ENCODE measurements at regions not wholly inside any gene's neighbourhood (a gene's known extent, or its start where the extent isn't known, plus 50 kb on each side); places are given as distances from the start of the nearest gene placed in this dataset.

DNA sequence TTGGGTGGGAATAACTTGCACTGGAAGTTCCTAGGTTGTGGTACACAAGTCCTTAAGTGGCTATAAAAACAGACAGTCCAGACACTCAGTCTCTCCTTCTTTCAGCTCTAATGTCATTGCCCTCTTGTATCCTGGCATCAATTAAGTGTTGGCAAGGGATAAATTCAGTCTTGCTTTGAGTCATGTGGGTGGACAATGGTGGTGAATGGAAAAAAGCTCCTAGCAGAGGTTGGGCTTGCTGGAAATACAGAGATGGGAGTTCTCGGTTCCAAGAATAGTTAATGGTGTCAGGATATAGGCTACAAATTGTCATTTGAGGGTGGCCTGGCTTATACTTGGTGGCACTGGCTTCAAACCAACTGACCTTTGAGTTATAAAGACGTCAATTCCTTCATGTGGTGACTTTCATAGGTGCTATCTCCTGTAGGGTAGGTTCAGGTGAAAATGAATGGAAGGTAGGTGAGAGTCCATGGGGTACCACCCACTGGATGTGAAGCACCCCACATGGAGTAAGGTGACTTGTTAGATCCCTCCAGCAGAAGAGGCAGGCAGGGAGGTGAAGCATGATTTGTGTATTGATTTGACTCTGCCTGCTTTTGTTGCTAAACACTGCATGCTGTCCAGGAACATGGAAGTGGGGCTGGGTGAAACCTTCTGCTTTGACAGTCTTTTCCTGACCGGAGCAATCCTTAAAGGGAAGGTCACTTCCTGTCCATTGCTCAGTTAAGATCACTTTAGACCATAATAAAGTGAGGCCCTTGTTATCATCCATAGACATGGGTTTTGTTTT, 102.0 kb downstream of the LACC1 start:
- TF ChIP-seq, protein P1, sequence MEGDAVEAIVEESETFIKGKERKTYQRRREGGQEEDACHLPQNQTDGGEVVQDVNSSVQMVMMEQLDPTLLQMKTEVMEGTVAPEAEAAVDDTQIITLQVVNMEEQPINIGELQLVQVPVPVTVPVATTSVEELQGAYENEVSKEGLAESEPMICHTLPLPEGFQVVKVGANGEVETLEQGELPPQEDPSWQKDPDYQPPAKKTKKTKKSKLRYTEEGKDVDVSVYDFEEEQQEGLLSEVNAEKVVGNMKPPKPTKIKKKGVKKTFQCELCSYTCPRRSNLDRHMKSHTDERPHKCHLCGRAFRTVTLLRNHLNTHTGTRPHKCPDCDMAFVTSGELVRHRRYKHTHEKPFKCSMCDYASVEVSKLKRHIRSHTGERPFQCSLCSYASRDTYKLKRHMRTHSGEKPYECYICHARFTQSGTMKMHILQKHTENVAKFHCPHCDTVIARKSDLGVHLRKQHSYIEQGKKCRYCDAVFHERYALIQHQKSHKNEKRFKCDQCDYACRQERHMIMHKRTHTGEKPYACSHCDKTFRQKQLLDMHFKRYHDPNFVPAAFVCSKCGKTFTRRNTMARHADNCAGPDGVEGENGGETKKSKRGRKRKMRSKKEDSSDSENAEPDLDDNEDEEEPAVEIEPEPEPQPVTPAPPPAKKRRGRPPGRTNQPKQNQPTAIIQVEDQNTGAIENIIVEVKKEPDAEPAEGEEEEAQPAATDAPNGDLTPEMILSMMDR (IDR thresholded peaks at IDR 0.05): no peak
- Histone ChIP-seq H3K4me1 (ENCODE audit: control insufficient read depth in 1 of 2, insufficient read depth in 1 of 2, low read depth in 1 of 2, low read length in 1 of 2) (no peaks in the 10 kb centered on the region), H3K9me3 (no peaks in the 10 kb centered on the region), H3K36me3 (no peaks in the 10 kb centered on the region), H3K27me3 (no peaks in the 10 kb centered on the region), H3K4me3 (ENCODE audit: low read depth in 1 of 2, low read length in 1 of 2) (no peak overlapping the region), H3K27ac (no peak overlapping the region)

DNA sequence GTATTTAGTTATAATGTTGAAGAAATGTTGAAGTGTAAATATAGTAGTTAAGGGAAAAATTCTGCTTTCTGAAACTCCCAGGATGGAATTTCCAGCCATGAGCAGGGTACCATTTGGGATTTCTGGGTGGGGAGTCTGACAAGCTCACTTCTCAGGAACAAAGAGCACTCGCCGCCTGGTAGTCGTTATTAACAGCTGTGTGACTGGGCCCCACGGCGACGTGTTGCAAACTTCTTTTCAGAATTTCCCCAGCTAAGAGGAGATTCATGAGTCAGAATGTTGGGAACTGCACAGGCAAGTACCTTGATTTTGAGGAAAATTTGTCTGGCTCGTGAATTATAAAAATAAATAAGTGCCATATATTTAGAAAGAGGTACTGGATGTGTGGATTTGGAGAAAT, 103.7 kb downstream of the LACC1 start:
- H3K27me3 ChIP-seq: no peaks in the 10 kb centered on the region
- H3K36me3 ChIP-seq: no peaks in the 10 kb centered on the region
- no peak overlapping the region for H3K4me3 ChIP-seq (ENCODE audit: low read depth in 1 of 2, low read length in 1 of 2)
- TF ChIP-seq, protein P1 (IDR thresholded peaks at IDR 0.05): no peak
- no peaks in the 10 kb centered on the region for H3K9me3 ChIP-seq
- H3K27ac ChIP-seq: no peak overlapping the region
- H3K4me1 ChIP-seq (ENCODE audit: control insufficient read depth in 1 of 2, insufficient read depth in 1 of 2, low read depth in 1 of 2, low read length in 1 of 2): no peaks in the 10 kb centered on the region

DNA sequence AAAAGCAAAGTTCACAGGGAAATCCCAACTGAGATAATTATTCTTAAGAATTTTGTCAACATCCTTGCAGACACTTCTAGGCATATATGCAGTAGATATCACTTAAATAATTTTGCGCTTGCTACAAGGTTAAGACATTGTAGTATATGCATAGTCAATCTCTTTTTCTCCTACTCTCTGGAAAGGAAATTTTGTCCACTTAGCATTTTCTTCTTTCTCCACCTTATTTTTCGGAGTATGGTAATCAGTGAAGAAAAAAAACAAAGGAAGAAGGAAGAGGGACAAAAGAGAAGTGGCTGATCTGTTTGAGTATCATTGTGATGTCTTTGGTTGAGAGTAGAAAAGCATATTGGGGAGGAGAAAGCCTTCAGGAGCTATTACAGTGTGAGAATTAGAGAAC, 104.6 kb downstream of the LACC1 start:
- Histone ChIP-seq H3K36me3 (no peaks in the 10 kb centered on the region), H3K9me3 (no peaks in the 10 kb centered on the region), H3K27me3 (no peaks in the 10 kb centered on the region), H3K27ac (no peak overlapping the region), H3K4me3 (ENCODE audit: low read depth in 1 of 2, low read length in 1 of 2) (no peak overlapping the region), H3K4me1 (ENCODE audit: control insufficient read depth in 1 of 2, insufficient read depth in 1 of 2, low read depth in 1 of 2, low read length in 1 of 2) (no peaks in the 10 kb centered on the region)
- TF ChIP-seq, protein P1 (IDR thresholded peaks at IDR 0.05): no peak

DNA sequence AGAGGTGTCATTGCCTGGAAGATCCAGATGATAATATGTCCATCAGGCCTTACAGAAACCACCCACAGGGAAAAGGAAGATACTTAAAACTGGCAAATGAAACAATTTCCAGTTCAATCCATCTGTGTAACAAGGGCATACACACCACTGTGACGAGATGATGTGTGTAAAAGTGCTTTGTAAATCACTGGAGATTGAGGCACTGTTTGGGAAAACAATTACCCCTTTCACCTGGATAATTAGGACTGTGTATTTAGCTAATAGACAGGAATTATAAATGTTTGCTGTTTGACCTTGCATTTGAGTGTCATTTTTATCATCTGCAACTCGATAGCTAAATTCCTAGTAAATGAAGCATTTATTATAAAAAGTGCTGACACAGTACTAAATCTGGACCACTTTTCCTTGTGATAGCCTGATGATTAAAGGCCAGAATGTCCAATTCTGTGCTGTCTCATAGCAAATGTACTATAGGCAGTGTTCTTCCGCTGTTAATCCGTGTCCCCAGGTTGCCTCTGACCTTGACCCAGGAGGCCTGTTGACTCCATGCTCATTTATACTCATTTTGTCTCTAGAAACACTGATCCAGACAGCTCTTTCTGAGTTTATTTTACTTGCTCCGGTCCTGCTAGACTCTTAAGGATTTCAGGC, 105.8 kb downstream of the LACC1 start:
- no peaks in the 10 kb centered on the region for H3K4me1 ChIP-seq (ENCODE audit: control insufficient read depth in 1 of 2, insufficient read depth in 1 of 2, low read depth in 1 of 2, low read length in 1 of 2)
- TF ChIP-seq, protein P1 (IDR thresholded peaks at IDR 0.05): no peak
- no peaks in the 10 kb centered on the region for H3K27me3 ChIP-seq
- H3K27ac ChIP-seq: no peak overlapping the region
- H3K36me3 ChIP-seq: no peaks in the 10 kb centered on the region
- no peaks in the 10 kb centered on the region for H3K9me3 ChIP-seq
- H3K4me3 ChIP-seq (ENCODE audit: low read depth in 1 of 2, low read length in 1 of 2): no peak overlapping the region

DNA sequence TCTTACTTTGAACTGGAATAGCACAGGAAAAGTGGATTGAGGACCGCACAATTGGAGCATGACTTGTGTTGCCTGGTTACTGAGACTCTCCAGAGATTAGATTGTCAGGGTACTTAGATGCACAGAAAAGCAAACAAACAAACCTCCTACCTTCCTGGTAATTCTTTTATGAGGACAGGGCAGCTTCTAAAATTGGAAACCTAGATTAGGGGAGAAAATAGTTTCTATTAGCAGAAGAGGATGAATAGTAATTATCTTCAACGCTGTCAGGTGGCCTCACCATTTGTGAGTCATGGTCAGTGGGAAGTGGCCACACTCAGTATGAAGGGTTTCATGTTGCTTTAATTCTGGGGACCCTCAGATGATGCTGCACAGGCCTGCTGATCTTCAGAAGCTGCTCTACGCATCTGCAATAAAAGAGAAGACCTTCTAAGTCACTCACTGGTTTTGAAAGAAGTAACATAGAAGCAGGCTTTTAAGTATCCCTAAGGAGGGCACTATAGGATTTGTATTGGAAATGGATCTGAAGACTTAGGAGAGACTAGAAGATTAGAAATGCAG, 106.8 kb downstream of the LACC1 start:
- no peaks in the 10 kb centered on the region for H3K36me3 ChIP-seq
- H3K4me1 ChIP-seq (ENCODE audit: control insufficient read depth in 1 of 2, insufficient read depth in 1 of 2, low read depth in 1 of 2, low read length in 1 of 2): no peaks in the 10 kb centered on the region
- no peak overlapping the region for H3K27ac ChIP-seq
- no peaks in the 10 kb centered on the region for H3K9me3 ChIP-seq
- TF ChIP-seq, protein P1 (IDR thresholded peaks at IDR 0.05): no peak
- H3K27me3 ChIP-seq: no peaks in the 10 kb centered on the region
- H3K4me3 ChIP-seq (ENCODE audit: low read depth in 1 of 2, low read length in 1 of 2): no peak overlapping the region

Data from neutrophil (primary cell).